ENCODE measurements at regions not wholly inside any gene's neighbourhood (a gene's known extent, or its start where the extent isn't known, plus 50 kb on each side); places are given as distances from the start of the nearest gene placed in this dataset.

DNA sequence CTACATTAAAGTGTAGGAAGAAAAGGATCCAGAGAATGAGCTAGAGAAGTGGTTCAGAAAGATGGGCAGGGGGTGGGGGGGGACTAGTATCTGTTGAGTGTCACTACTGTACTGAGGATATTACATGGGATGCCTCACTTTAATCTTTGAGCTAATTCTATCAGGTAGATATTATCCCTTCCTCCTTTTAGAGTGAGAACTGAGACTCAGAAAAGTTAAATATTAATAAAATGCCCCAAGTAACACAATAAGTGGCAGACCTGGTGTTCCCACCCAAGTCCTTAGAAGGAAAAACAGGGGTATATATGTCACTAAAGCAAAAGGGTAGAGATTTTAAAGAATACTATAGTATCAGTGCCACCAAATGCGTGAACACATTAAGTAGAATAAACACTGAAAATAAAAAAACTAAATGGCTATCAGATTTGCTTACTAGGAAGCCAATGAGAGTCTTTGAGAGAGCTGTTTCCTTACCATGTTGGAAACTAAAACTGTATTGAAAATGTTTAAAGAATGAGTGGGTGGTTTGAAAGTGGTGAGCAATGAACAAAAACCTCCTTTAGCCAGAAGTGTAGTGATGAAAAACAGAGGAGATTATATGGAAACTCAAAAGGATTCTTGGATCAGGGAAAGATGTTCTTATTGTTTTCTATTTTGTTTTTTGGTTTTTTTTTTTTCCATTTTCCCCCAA is 230.8 kb downstream of the BARHL2 start:
- ATAC-seq = no peak
- no peaks in the 10 kb centered on the region for H3K79me2 ChIP-seq (replicated peaks; ENCODE audit: insufficient read depth)
- H3K27ac ChIP-seq (ENCODE audit: low read depth) = no peak overlapping the region
- TF ChIP-seq ZNF331 (CRISPR knock-in tag; IDR thresholded peaks at IDR 0.05; ENCODE audit: low read depth) (no peak), JUNB (IDR thresholded peaks at IDR 0.05; ENCODE audit: unreplicated experiment) (no peak), ZNF114 (CRISPR knock-in tag; IDR thresholded peaks at IDR 0.05) (no peak), NANOG (IDR thresholded peaks at IDR 0.05; ENCODE audit: borderline replicate concordance) (no peak), EZH2 (IDR thresholded peaks at IDR 0.05; ENCODE audit: low read depth, unreplicated experiment) (no peak), POLR2AphosphoS5 (IDR thresholded peaks at IDR 0.05; ENCODE audit: low read depth) (no peak), STAT1 (IDR thresholded peaks at IDR 0.05; ENCODE audit: unreplicated experiment) (no peak), CREB1 (CRISPR knock-in tag; IDR thresholded peaks at IDR 0.05; ENCODE audit: low read depth) (no peak), EZH2phosphoT487 (IDR thresholded peaks at IDR 0.05; ENCODE audit: unreplicated experiment) (no peak)
- TF ChIP-seq, protein P1, sequence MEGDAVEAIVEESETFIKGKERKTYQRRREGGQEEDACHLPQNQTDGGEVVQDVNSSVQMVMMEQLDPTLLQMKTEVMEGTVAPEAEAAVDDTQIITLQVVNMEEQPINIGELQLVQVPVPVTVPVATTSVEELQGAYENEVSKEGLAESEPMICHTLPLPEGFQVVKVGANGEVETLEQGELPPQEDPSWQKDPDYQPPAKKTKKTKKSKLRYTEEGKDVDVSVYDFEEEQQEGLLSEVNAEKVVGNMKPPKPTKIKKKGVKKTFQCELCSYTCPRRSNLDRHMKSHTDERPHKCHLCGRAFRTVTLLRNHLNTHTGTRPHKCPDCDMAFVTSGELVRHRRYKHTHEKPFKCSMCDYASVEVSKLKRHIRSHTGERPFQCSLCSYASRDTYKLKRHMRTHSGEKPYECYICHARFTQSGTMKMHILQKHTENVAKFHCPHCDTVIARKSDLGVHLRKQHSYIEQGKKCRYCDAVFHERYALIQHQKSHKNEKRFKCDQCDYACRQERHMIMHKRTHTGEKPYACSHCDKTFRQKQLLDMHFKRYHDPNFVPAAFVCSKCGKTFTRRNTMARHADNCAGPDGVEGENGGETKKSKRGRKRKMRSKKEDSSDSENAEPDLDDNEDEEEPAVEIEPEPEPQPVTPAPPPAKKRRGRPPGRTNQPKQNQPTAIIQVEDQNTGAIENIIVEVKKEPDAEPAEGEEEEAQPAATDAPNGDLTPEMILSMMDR (conservative IDR thresholded peaks at IDR 0.05; ENCODE audit: low read depth in 2 of 2) = no peak
- TF ChIP-seq, protein P2, sequence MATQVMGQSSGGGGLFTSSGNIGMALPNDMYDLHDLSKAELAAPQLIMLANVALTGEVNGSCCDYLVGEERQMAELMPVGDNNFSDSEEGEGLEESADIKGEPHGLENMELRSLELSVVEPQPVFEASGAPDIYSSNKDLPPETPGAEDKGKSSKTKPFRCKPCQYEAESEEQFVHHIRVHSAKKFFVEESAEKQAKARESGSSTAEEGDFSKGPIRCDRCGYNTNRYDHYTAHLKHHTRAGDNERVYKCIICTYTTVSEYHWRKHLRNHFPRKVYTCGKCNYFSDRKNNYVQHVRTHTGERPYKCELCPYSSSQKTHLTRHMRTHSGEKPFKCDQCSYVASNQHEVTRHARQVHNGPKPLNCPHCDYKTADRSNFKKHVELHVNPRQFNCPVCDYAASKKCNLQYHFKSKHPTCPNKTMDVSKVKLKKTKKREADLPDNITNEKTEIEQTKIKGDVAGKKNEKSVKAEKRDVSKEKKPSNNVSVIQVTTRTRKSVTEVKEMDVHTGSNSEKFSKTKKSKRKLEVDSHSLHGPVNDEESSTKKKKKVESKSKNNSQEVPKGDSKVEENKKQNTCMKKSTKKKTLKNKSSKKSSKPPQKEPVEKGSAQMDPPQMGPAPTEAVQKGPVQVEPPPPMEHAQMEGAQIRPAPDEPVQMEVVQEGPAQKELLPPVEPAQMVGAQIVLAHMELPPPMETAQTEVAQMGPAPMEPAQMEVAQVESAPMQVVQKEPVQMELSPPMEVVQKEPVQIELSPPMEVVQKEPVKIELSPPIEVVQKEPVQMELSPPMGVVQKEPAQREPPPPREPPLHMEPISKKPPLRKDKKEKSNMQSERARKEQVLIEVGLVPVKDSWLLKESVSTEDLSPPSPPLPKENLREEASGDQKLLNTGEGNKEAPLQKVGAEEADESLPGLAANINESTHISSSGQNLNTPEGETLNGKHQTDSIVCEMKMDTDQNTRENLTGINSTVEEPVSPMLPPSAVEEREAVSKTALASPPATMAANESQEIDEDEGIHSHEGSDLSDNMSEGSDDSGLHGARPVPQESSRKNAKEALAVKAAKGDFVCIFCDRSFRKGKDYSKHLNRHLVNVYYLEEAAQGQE (IDR thresholded peaks at IDR 0.05; ENCODE audit: unreplicated experiment) = no peak
- TF ChIP-seq, protein P3, sequence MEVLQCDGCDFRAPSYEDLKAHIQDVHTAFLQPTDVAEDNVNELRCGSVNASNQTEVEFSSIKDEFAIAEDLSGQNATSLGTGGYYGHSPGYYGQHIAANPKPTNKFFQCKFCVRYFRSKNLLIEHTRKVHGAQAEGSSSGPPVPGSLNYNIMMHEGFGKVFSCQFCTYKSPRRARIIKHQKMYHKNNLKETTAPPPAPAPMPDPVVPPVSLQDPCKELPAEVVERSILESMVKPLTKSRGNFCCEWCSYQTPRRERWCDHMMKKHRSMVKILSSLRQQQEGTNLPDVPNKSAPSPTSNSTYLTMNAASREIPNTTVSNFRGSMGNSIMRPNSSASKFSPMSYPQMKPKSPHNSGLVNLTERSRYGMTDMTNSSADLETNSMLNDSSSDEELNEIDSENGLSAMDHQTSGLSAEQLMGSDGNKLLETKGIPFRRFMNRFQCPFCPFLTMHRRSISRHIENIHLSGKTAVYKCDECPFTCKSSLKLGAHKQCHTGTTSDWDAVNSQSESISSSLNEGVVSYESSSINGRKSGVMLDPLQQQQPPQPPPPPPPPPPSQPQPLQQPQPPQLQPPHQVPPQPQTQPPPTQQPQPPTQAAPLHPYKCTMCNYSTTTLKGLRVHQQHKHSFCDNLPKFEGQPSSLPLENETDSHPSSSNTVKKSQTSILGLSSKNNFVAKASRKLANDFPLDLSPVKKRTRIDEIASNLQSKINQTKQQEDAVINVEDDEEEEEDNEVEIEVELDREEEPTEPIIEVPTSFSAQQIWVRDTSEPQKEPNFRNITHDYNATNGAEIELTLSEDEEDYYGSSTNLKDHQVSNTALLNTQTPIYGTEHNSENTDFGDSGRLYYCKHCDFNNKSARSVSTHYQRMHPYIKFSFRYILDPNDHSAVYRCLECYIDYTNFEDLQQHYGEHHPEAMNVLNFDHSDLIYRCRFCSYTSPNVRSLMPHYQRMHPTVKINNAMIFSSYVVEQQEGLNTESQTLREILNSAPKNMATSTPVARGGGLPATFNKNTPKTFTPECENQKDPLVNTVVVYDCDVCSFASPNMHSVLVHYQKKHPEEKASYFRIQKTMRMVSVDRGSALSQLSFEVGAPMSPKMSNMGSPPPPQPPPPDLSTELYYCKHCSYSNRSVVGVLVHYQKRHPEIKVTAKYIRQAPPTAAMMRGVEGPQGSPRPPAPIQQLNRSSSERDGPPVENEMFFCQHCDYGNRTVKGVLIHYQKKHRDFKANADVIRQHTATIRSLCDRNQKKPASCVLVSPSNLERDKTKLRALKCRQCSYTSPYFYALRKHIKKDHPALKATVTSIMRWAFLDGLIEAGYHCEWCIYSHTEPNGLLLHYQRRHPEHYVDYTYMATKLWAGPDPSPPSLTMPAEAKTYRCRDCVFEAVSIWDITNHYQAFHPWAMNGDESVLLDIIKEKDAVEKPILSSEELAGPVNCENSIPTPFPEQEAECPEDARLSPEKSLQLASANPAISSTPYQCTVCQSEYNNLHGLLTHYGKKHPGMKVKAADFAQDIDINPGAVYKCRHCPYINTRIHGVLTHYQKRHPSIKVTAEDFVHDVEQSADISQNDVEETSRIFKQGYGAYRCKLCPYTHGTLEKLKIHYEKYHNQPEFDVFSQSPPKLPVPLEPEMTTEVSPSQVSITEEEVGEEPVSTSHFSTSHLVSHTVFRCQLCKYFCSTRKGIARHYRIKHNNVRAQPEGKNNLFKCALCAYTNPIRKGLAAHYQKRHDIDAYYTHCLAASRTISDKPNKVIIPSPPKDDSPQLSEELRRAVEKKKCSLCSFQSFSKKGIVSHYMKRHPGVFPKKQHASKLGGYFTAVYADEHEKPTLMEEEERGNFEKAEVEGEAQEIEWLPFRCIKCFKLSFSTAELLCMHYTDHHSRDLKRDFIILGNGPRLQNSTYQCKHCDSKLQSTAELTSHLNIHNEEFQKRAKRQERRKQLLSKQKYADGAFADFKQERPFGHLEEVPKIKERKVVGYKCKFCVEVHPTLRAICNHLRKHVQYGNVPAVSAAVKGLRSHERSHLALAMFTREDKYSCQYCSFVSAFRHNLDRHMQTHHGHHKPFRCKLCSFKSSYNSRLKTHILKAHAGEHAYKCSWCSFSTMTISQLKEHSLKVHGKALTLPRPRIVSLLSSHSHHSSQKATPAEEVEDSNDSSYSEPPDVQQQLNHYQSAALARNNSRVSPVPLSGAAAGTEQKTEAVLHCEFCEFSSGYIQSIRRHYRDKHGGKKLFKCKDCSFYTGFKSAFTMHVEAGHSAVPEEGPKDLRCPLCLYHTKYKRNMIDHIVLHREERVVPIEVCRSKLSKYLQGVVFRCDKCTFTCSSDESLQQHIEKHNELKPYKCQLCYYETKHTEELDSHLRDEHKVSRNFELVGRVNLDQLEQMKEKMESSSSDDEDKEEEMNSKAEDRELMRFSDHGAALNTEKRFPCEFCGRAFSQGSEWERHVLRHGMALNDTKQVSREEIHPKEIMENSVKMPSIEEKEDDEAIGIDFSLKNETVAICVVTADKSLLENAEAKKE (CRISPR knock-in tag; IDR thresholded peaks at IDR 0.05) = no peak
- no peaks in the 10 kb centered on the region for H3F3A ChIP-seq (replicated peaks; ENCODE audit: low read depth)
- H3K36me3 ChIP-seq (ENCODE audit: insufficient read depth) = no peaks in the 10 kb centered on the region
- H3K4me2 ChIP-seq = no peak overlapping the region
- peaks cover 1% of the 10 kb centered on the region for H3K27me3 Mint-ChIP-seq (ENCODE audit: insufficient read depth, low read depth, poor library complexity)
- no peaks in the 10 kb centered on the region for H3K27me3 ChIP-seq (ENCODE audit: insufficient read depth)
- no peak overlapping the region for H3K4me3 Mint-ChIP-seq
- no peaks in the 10 kb centered on the region; the same call in 1 of the 2 replicates for H4K20me1 ChIP-seq (replicated peaks; ENCODE audit: insufficient read depth)
- H2AFZ ChIP-seq = no peak overlapping the region
- no peaks in the 10 kb centered on the region for H3K36me3 Mint-ChIP-seq (ENCODE audit: low read depth)
- H3K9me2 ChIP-seq (ENCODE audit: insufficient read depth) = 0 out of 2 replicates have a peak, but pooled peaks cover 5% of the 10 kb centered on the region
- DNase-seq (ENCODE audit: low spot score) = no peak
- H3K4me1 ChIP-seq (ENCODE audit: insufficient read depth) = no peaks in the 10 kb centered on the region
- H3K9me3 Mint-ChIP-seq = no peaks in the 10 kb centered on the region
- H3K4me1 Mint-ChIP-seq = peaks cover 2% of the 10 kb centered on the region; the same call in 1 of the 3 replicates
- H3K27ac Mint-ChIP-seq = no peak overlapping the region
- H3K4me3 ChIP-seq = no peak overlapping the region

Measured in GM23338 (cell line).